ENCODE measurements at regions not wholly inside any gene's neighbourhood (a gene's known extent, or its start where the extent isn't known, plus 50 kb on each side); places are given as distances from the start of the nearest gene placed in this dataset.

DNA sequence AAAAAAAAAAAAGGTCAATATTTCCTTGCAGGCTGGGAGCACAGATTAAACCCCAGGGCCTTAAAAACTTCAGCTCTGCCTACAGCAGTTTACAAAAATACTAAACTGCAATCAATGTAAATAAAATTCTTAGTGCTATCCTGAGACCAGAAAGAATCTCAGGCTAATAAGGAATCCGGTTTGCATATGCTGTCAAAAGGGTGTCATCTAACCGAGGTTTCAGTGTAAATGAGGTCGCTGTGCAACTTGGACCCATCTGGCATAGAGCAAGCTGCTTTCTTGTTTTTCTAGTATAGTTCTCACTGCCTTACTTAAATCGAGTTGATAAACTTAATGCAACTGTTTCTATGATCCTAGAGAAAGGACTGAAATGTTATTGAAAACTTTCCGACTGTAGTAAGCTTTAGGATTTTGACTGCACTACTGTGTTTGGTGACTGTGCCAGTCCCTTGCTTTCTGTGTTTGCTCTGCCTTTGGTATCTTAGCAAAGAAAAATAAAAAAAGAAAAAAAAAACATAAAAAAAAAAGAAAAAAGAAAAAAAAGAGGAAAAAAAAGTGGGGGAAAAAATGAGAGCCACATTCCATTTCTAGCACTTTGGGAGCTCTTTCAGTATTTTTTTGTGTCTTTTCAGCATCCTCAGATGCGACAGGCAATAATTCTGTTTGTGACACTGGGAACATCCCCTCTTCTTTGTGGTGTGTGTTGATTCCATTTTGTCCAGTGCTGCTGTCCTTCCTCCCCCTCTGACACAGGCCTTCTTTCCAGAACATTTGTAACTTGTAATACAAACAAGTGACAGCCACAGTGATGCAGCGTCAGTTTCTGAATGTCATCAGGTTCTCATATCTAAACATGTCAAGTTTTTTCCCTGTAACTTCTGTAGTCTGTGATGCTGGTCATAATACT lies 340.5 kb downstream of the ZNF536 start:
- Histone ChIP-seq H3K27me3 (replicated peaks; ENCODE audit: control insufficient read depth, insufficient read depth, low read length) (no peaks in the 10 kb centered on the region), H3K36me3 (ENCODE audit: control insufficient read depth, insufficient read depth, low read length) (no peaks in the 10 kb centered on the region), H3K4me3 (replicated peaks; ENCODE audit: low read depth, low read length) (no peak overlapping the region)
- no peak for DNase-seq (ENCODE audit: extremely low read depth, insufficient read length)
- TF ChIP-seq, protein P1, sequence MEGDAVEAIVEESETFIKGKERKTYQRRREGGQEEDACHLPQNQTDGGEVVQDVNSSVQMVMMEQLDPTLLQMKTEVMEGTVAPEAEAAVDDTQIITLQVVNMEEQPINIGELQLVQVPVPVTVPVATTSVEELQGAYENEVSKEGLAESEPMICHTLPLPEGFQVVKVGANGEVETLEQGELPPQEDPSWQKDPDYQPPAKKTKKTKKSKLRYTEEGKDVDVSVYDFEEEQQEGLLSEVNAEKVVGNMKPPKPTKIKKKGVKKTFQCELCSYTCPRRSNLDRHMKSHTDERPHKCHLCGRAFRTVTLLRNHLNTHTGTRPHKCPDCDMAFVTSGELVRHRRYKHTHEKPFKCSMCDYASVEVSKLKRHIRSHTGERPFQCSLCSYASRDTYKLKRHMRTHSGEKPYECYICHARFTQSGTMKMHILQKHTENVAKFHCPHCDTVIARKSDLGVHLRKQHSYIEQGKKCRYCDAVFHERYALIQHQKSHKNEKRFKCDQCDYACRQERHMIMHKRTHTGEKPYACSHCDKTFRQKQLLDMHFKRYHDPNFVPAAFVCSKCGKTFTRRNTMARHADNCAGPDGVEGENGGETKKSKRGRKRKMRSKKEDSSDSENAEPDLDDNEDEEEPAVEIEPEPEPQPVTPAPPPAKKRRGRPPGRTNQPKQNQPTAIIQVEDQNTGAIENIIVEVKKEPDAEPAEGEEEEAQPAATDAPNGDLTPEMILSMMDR (IDR thresholded peaks at IDR 0.05; ENCODE audit: insufficient read depth, low read length, poor library complexity, severe bottlenecking): no peak

- H3K4me3 ChIP-seq (replicated peaks; ENCODE audit: low read depth, low read length): no peak overlapping the region
- no peaks in the 10 kb centered on the region for H3K36me3 ChIP-seq (ENCODE audit: control insufficient read depth, insufficient read depth, low read length)
- no peak for DNase-seq (ENCODE audit: extremely low read depth, insufficient read length)
- TF ChIP-seq, protein P1 (IDR thresholded peaks at IDR 0.05; ENCODE audit: insufficient read depth, low read length, poor library complexity, severe bottlenecking): no peak
- H3K27me3 ChIP-seq (replicated peaks; ENCODE audit: control insufficient read depth, insufficient read depth, low read length): no peaks in the 10 kb centered on the region
Observed at GRCh38 chr19:30711826-30712225, 339.6 kb downstream of the ZNF536 start.

- no peaks in the 10 kb centered on the region for H3K27me3 ChIP-seq (replicated peaks; ENCODE audit: control insufficient read depth, insufficient read depth, low read length)
- H3K36me3 ChIP-seq (ENCODE audit: control insufficient read depth, insufficient read depth, low read length): no peaks in the 10 kb centered on the region
- TF ChIP-seq, protein P1 (IDR thresholded peaks at IDR 0.05; ENCODE audit: insufficient read depth, low read length, poor library complexity, severe bottlenecking): no peak
- DNase-seq (ENCODE audit: extremely low read depth, insufficient read length): no peak
- no peak overlapping the region for H3K4me3 ChIP-seq (replicated peaks; ENCODE audit: low read depth, low read length)
Observed at GRCh38 chr19:30711296-30711695, 339.1 kb downstream of the ZNF536 start.

DNA sequence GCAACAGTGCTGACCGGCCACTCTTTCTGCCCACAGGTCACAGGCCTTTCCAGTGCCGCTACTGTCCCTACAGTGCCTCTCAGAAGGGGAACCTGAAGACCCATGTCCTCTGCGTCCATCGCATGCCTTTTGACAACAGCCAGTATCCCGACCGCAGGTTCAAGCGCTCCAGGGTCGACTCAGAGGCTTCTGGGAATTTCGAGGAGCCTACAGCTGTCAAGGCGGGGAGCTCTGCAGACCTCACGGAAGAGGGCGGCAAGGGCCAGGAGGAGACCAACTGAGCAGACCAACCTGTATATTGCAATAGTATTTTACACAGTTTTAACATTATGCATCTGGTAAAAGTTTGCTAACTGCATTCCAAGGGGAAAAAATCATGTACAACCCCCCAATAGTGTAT lies 338.5 kb downstream of the ZNF536 start:
- H3K4me3 ChIP-seq (replicated peaks; ENCODE audit: low read depth, low read length): no peak overlapping the region
- H3K36me3 ChIP-seq (ENCODE audit: control insufficient read depth, insufficient read depth, low read length): no peaks in the 10 kb centered on the region
- DNase-seq (ENCODE audit: extremely low read depth, insufficient read length): no peak
- no peaks in the 10 kb centered on the region for H3K27me3 ChIP-seq (replicated peaks; ENCODE audit: control insufficient read depth, insufficient read depth, low read length)
- TF ChIP-seq, protein P1 (IDR thresholded peaks at IDR 0.05; ENCODE audit: insufficient read depth, low read length, poor library complexity, severe bottlenecking): no peak

DNA sequence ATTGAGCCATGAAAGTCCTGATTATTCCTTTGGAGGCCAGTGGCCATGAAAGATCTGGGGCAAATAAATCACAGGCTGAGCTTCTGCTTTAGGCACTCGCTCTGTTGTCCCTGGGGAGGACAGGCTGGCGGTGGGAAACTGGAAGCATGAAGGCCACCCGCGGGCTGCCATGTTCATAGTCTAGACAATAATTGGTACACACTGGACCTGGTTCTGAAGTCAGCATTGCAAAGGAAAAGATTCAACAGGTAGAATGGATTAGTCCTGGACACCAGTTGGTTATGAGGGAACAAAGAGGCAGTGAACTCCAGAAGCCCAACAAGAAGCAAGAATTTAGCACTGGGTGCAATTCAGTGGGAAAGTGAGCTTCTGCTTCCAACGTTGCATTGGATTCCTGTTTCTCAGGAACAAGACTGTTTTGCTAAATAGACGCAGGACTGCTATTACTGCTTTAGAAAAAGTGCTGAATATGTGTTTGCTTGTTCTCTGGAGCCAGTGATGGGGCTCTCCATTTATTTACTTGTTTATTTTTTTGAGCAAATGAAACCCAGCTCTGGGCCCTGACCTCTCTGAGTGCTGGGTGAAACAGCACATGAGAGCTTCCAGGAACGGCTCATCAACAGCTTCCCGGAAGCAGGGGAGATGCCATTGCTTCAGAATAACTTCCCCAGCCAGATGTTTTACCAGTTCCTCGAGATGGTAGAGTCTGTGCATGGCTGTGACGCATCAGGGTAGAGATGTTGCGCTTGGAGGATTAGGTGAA lies 336.4 kb downstream of the ZNF536 start:
- DNase-seq (ENCODE audit: extremely low read depth, insufficient read length): no peak
- Histone ChIP-seq H3K27me3 (replicated peaks; ENCODE audit: control insufficient read depth, insufficient read depth, low read length) (no peaks in the 10 kb centered on the region), H3K36me3 (ENCODE audit: control insufficient read depth, insufficient read depth, low read length) (no peaks in the 10 kb centered on the region), H3K4me3 (replicated peaks; ENCODE audit: low read depth, low read length) (no peak overlapping the region)
- TF ChIP-seq, protein P1 (IDR thresholded peaks at IDR 0.05; ENCODE audit: insufficient read depth, low read length, poor library complexity, severe bottlenecking): no peak
